ENCODE measurements at regions not wholly inside any gene's neighbourhood (a gene's known extent, or its start where the extent isn't known, plus 50 kb on each side); places are given as distances from the start of the nearest gene placed in this dataset.

GRCh38 chr2:133863106-133863800, 295.0 kb upstream of the NCKAP5 start:
- no peak for TF ChIP-seq JUND (IDR thresholded peaks at IDR 0.05)
- TF ChIP-seq, protein P1, sequence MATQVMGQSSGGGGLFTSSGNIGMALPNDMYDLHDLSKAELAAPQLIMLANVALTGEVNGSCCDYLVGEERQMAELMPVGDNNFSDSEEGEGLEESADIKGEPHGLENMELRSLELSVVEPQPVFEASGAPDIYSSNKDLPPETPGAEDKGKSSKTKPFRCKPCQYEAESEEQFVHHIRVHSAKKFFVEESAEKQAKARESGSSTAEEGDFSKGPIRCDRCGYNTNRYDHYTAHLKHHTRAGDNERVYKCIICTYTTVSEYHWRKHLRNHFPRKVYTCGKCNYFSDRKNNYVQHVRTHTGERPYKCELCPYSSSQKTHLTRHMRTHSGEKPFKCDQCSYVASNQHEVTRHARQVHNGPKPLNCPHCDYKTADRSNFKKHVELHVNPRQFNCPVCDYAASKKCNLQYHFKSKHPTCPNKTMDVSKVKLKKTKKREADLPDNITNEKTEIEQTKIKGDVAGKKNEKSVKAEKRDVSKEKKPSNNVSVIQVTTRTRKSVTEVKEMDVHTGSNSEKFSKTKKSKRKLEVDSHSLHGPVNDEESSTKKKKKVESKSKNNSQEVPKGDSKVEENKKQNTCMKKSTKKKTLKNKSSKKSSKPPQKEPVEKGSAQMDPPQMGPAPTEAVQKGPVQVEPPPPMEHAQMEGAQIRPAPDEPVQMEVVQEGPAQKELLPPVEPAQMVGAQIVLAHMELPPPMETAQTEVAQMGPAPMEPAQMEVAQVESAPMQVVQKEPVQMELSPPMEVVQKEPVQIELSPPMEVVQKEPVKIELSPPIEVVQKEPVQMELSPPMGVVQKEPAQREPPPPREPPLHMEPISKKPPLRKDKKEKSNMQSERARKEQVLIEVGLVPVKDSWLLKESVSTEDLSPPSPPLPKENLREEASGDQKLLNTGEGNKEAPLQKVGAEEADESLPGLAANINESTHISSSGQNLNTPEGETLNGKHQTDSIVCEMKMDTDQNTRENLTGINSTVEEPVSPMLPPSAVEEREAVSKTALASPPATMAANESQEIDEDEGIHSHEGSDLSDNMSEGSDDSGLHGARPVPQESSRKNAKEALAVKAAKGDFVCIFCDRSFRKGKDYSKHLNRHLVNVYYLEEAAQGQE (IDR thresholded peaks at IDR 0.05; ENCODE audit: low read depth) = no peak
- no peak for TF ChIP-seq EZH2phosphoT487 (IDR thresholded peaks at IDR 0.05; ENCODE audit: borderline replicate concordance)
- no peak for TF ChIP-seq CTCF (IDR thresholded peaks at IDR 0.05 in 2 of 3, conservative IDR thresholded peaks at IDR 0.05 in 1 of 3; ENCODE audit: borderline replicate concordance in 1 of 3, insufficient read depth in 1 of 3, low read depth in 2 of 3, low read length in 2 of 3)
- no peak for TF ChIP-seq EZH2 (IDR thresholded peaks at IDR 0.05)
- TF ChIP-seq ZNF274 (IDR thresholded peaks at IDR 0.05; ENCODE audit: low read depth, low read length) = no peak
